ENCODE measurements at regions not wholly inside any gene's neighbourhood (a gene's known extent, or its start where the extent isn't known, plus 50 kb on each side); places are given as distances from the start of the nearest gene placed in this dataset.

DNA sequence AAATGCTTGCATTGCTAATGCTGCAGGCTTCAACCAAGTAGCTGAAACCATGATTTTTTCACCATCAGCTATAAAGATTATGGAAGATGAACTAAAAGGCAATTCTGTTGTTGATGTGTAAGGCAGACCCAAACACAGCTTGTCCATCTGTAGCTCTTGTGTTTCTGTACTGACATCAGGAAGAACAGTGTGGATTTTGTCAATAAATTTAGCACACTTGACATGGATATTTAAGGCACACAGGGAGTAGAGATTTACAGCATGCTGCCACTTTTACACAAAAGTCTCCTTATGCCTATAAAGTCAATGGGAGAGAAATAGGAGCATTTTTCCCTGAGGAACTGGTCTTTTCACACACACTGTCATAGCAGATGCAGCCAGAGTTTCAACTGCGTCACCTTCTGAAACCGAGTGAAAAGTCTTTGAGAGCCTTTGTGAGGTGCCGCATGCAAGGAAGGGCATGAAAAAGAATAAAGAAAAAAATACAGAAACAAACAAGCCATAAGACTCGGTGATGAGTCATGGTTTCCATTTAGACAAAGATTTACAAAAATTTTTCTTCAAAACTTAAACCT, 261.4 kb upstream of the TFAP2D start:
- in situ Hi-C loops (cut with MboI; ENCODE audit: low sequenced_read_pairs), result no loop called here
- Histone ChIP-seq H3K4ac (ENCODE audit: low read depth, low read length) (no peak overlapping the region), H3K14ac (replicated peaks; ENCODE audit: low read depth, low read length) (no peak overlapping the region), H2AK5ac (ENCODE audit: low read depth, low read length) (no peak overlapping the region), H3K9me3 (ENCODE audit: control insufficient read depth, insufficient read depth, low read length) (no peaks in the 10 kb centered on the region), H4K91ac (ENCODE audit: insufficient read depth, low read depth, low read length) (no peak overlapping the region), H2AK9ac (replicated peaks; ENCODE audit: low read depth, low read length, poor library complexity) (no peak overlapping the region), H3K56ac (ENCODE audit: extremely low read depth, insufficient read depth, low read length) (no peak overlapping the region), H3K18ac (ENCODE audit: low read depth, low read length) (no peak overlapping the region), H2BK20ac (ENCODE audit: low read depth, low read length) (no peak overlapping the region), H2BK120ac (ENCODE audit: low read depth, low read length) (no peak overlapping the region), H2BK15ac (ENCODE audit: low read depth, low read length) (no peak overlapping the region), H3K4me1 (ENCODE audit: control insufficient read depth, insufficient read depth, low read length) (no peaks in the 10 kb centered on the region), H2BK5ac (ENCODE audit: low read depth, low read length, poor library complexity, severe bottlenecking) (no peak overlapping the region), H3K36me3 (ENCODE audit: control insufficient read depth, insufficient read depth, low read length) (no peaks in the 10 kb centered on the region), H3K23ac (ENCODE audit: low read depth, low read length) (no peak overlapping the region), H3K4me2 (ENCODE audit: low read depth, low read length) (no peak overlapping the region), H4K8ac (ENCODE audit: low read depth in 2 of 2, low read length in 2 of 2) (no peak overlapping the region), H4K5ac (ENCODE audit: low read depth, low read length) (no peak overlapping the region), H3K79me1 (ENCODE audit: low read depth in 1 of 2, low read length in 2 of 2) (no peaks in the 10 kb centered on the region), H3K9me1 (ENCODE audit: insufficient read depth, low read length) (no peaks in the 10 kb centered on the region), H2AFZ (replicated peaks; ENCODE audit: low read length, poor library complexity) (no peak overlapping the region), H3K4me3 (ENCODE audit: insufficient read depth, low read depth, low read length) (no peak overlapping the region), H3K27ac (ENCODE audit: insufficient read depth, low read length) (no peak overlapping the region), H3K27me3 (ENCODE audit: control insufficient read depth, insufficient read depth, low read length) (no peaks in the 10 kb centered on the region), H3K9ac (ENCODE audit: low read depth, low read length) (no peak overlapping the region), H4K20me1 (ENCODE audit: insufficient read depth, low read length) (no peaks in the 10 kb centered on the region)
- ChIA-PET POLR2A (ENCODE audit: unreplicated experiment) (no interaction called here), CTCF (no interaction called here)
- ATAC-seq (ENCODE audit: low read depth) (no peak), DNase-seq (no peak)
- dilution Hi-C loops (cut with HindIII; ENCODE audit: low sequenced_read_pairs, unreplicated experiment), result no loop called here
- intact Hi-C loops (cut with micrococcal nuclease), result no loop called here
- WGBS, 2 experiments (ENCODE audit: extremely low coverage in 2 of 2, insufficient read length in 1 of 2), result no CpG with 5 or more reads among the region's 4 CpGs
- no TSS peak for BruUV-seq (replicated peaks)
- TF ChIP-seq NFE2L2 (IDR thresholded peaks at IDR 0.05; ENCODE audit: low read depth, low read length) (no peak), MAZ (IDR thresholded peaks at IDR 0.05; ENCODE audit: borderline replicate concordance, low read depth, low read length) (no peak), CEBPB (IDR thresholded peaks at IDR 0.05; ENCODE audit: low read depth, low read length) (no peak), MXI1 (IDR thresholded peaks at IDR 0.05; ENCODE audit: borderline replicate concordance, low read depth, low read length) (no peak)
